ENCODE measurements at regions not wholly inside any gene's neighbourhood (a gene's known extent, or its start where the extent isn't known, plus 50 kb on each side); places are given as distances from the start of the nearest gene placed in this dataset.

DNA sequence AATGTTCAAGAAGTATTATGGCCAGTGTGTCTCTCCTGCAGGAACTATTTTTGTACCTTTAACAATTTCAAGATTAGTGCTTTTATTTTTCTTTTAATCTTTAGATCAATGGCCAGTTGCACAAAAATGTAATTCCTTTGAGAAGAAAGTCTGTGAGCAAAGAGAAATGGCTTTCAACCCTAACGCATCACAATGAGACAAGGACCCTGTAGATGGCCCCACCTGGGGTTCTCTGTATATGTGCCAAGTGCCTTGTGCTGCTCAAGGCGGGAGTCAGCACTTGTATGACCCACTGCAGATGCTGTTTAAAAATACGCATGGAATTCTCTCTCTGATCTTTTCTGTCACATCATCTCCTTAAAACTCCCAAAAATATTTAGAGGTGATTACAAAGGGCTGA is 453.4 kb downstream of the OCA2 start:
- in situ Hi-C loops (cut with HindIII; ENCODE audit: extremely low pct_ligation_motif_present, low pct_unique_long_range_greater_than_20kb) (no loop called here), intact Hi-C loops (cut with micrococcal nuclease; ENCODE audit: unreplicated experiment) (no loop called here)
- DNase-seq (ENCODE audit: low spot score) (no peak), FAIRE-seq (no peak), ATAC-seq (no peak)
- Histone ChIP-seq H3K27ac (ENCODE audit: extremely low read length, insufficient read depth, low read length) (no peak overlapping the region), H3K9ac (ENCODE audit: insufficient read depth, low read depth, low read length) (no peak overlapping the region), H3K4me3 (replicated peaks in 1 of 3; ENCODE audit: insufficient read depth in 1 of 3, low read depth in 2 of 3, low read length in 3 of 3) (no peak overlapping the region), H3K79me2 (ENCODE audit: insufficient read depth, low read length) (no peaks in the 10 kb centered on the region), H2AFZ (ENCODE audit: low read length) (no peak overlapping the region), H4K20me1 (ENCODE audit: insufficient read depth, low read length) (no peaks in the 10 kb centered on the region), H3K36me3 (replicated peaks in 1 of 2; ENCODE audit: control insufficient read depth in 1 of 2, insufficient read depth in 2 of 2, low read length in 2 of 2) (no peaks in the 10 kb centered on the region), H3K4me1 (ENCODE audit: insufficient read depth, low read length) (no peaks in the 10 kb centered on the region), H3K27me3 (ENCODE audit: control insufficient read depth in 1 of 2, insufficient read depth in 2 of 2, low read length in 2 of 2) (no peaks in the 10 kb centered on the region), H3K4me2 (ENCODE audit: low read depth, low read length) (no peak overlapping the region), H3K9me3 (ENCODE audit: low read length) (peaks cover 20% of the 10 kb centered on the region; the same call in 1 of the 2 replicates)
- TF ChIP-seq PTBP1 (IDR thresholded peaks at IDR 0.05; ENCODE audit: low read depth, low read length, poor library complexity, severe bottlenecking) (no peak), ZNF350 (CRISPR knock-in tag; IDR thresholded peaks at IDR 0.05; ENCODE audit: borderline replicate concordance, low read depth) (no peak), ZNF703 (CRISPR knock-in tag; IDR thresholded peaks at IDR 0.05; ENCODE audit: borderline replicate concordance) (no peak), ZNF75D (CRISPR knock-in tag; IDR thresholded peaks at IDR 0.05; ENCODE audit: borderline replicate concordance) (no peak)
- TF ChIP-seq, protein P1, sequence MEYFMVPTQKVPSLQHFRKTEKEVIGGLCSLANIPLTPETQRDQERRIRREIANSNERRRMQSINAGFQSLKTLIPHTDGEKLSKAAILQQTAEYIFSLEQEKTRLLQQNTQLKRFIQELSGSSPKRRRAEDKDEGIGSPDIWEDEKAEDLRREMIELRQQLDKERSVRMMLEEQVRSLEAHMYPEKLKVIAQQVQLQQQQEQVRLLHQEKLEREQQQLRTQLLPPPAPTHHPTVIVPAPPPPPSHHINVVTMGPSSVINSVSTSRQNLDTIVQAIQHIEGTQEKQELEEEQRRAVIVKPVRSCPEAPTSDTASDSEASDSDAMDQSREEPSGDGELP (IDR thresholded peaks at IDR 0.05; ENCODE audit: borderline replicate concordance, low read depth), result no peak
- ChIA-PET CTCF (ENCODE audit: low intra/inter-chr PET ratio, low total read pairs) (no interaction called here), POLR2A (no interaction called here)
- 2% methylated on average over 3 of the region's 3 CpGs for WGBS (ENCODE audit: low lambda C conversion rate)
- BruUV-seq (replicated peaks), result no TSS peak

DNA sequence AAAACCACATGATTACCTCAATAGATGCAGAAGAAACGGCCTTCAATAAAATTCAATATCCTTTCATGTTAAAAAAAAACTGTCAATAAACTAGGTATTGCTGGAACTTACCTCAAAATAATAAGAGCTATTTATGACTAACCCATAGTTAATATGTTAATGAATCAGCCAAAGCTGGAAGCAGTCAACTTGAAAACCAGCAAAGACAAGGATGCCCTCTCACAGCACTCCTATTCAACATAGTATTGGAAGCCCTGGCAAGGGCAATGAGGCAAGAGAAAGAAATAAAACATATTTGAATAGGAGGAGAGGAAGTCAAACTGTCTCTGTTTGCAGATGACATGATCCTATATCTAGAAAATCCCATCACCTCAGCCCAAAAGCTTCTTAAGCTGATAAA is 456.1 kb downstream of the OCA2 start:
- Histone ChIP-seq H3K9ac (ENCODE audit: insufficient read depth, low read depth, low read length) (no peak overlapping the region), H3K9me3 (ENCODE audit: low read length) (peaks cover 14% of the 10 kb centered on the region; the same call in 1 of the 2 replicates), H3K27ac (ENCODE audit: extremely low read length, insufficient read depth, low read length) (no peak overlapping the region), H3K27me3 (ENCODE audit: control insufficient read depth in 1 of 2, insufficient read depth in 2 of 2, low read length in 2 of 2) (no peaks in the 10 kb centered on the region), H3K4me2 (ENCODE audit: low read depth, low read length) (no peak overlapping the region), H3K36me3 (replicated peaks in 1 of 2; ENCODE audit: control insufficient read depth in 1 of 2, insufficient read depth in 2 of 2, low read length in 2 of 2) (no peaks in the 10 kb centered on the region), H3K4me1 (ENCODE audit: insufficient read depth, low read length) (no peaks in the 10 kb centered on the region), H2AFZ (ENCODE audit: low read length) (no peak overlapping the region), H3K4me3 (replicated peaks in 1 of 3; ENCODE audit: insufficient read depth in 1 of 3, low read depth in 2 of 3, low read length in 3 of 3) (no peak overlapping the region), H4K20me1 (ENCODE audit: insufficient read depth, low read length) (no peaks in the 10 kb centered on the region), H3K79me2 (ENCODE audit: insufficient read depth, low read length) (no peaks in the 10 kb centered on the region)
- no peak for DNase-seq (ENCODE audit: low spot score)
- WGBS (ENCODE audit: low lambda C conversion rate), result 0% methylated on average over 1 of the region's 1 CpG
- no peak for ATAC-seq
- FAIRE-seq, result no peak
- ChIA-PET CTCF (ENCODE audit: low intra/inter-chr PET ratio, low total read pairs) (no interaction called here), POLR2A (no interaction called here)
- in situ Hi-C loops (cut with HindIII; ENCODE audit: extremely low pct_ligation_motif_present, low pct_unique_long_range_greater_than_20kb) (no loop called here), intact Hi-C loops (cut with micrococcal nuclease; ENCODE audit: unreplicated experiment) (no loop called here)
- BruUV-seq (replicated peaks), result no TSS peak
- TF ChIP-seq ZNF160 (CRISPR knock-in tag; IDR thresholded peaks at IDR 0.05), result no peak
- no peak for TF ChIP-seq ZNF557 (CRISPR knock-in tag; IDR thresholded peaks at IDR 0.05)
- TF ChIP-seq CAMTA2 (CRISPR knock-in tag; IDR thresholded peaks at IDR 0.05; ENCODE audit: borderline replicate concordance), result no peak
- TF ChIP-seq ZFP1 (CRISPR knock-in tag; IDR thresholded peaks at IDR 0.05), result no peak
- TF ChIP-seq ZNF816 (CRISPR knock-in tag; IDR thresholded peaks at IDR 0.05; ENCODE audit: borderline replicate concordance), result no peak
- TF ChIP-seq, protein P2, sequence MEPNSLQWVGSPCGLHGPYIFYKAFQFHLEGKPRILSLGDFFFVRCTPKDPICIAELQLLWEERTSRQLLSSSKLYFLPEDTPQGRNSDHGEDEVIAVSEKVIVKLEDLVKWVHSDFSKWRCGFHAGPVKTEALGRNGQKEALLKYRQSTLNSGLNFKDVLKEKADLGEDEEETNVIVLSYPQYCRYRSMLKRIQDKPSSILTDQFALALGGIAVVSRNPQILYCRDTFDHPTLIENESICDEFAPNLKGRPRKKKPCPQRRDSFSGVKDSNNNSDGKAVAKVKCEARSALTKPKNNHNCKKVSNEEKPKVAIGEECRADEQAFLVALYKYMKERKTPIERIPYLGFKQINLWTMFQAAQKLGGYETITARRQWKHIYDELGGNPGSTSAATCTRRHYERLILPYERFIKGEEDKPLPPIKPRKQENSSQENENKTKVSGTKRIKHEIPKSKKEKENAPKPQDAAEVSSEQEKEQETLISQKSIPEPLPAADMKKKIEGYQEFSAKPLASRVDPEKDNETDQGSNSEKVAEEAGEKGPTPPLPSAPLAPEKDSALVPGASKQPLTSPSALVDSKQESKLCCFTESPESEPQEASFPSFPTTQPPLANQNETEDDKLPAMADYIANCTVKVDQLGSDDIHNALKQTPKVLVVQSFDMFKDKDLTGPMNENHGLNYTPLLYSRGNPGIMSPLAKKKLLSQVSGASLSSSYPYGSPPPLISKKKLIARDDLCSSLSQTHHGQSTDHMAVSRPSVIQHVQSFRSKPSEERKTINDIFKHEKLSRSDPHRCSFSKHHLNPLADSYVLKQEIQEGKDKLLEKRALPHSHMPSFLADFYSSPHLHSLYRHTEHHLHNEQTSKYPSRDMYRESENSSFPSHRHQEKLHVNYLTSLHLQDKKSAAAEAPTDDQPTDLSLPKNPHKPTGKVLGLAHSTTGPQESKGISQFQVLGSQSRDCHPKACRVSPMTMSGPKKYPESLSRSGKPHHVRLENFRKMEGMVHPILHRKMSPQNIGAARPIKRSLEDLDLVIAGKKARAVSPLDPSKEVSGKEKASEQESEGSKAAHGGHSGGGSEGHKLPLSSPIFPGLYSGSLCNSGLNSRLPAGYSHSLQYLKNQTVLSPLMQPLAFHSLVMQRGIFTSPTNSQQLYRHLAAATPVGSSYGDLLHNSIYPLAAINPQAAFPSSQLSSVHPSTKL (CRISPR knock-in tag; IDR thresholded peaks at IDR 0.05), result no peak
- TF ChIP-seq ZNF569 (CRISPR knock-in tag; IDR thresholded peaks at IDR 0.05; ENCODE audit: borderline replicate concordance), result no peak
- no peak for TF ChIP-seq CREB1 (IDR thresholded peaks at IDR 0.05)
- TF ChIP-seq CREB1 (CRISPR knock-in tag; IDR thresholded peaks at IDR 0.05), result no peak
- no peak for TF ChIP-seq ZNF143 (CRISPR knock-in tag; IDR thresholded peaks at IDR 0.05)
- no peak for TF ChIP-seq SP140L (CRISPR knock-in tag; IDR thresholded peaks at IDR 0.05; ENCODE audit: borderline replicate concordance)
- no peak for TF ChIP-seq AGO2 (optimal IDR thresholded peaks at IDR 0.05; ENCODE audit: low read depth, low read length)

Measured in HepG2 (cell line).